ENCODE measurements at regions not wholly inside any gene's neighbourhood (a gene's known extent, or its start where the extent isn't known, plus 50 kb on each side); places are given as distances from the start of the nearest gene placed in this dataset.

GRCh38 chr9:86408121-86408520, 53.9 kb upstream of the TUT7 start:
- Histone ChIP-seq H3K27me3 (ENCODE audit: low read length) (no peaks in the 10 kb centered on the region), H3F3A (ENCODE audit: low read length, unreplicated experiment) (no peaks in the 10 kb centered on the region), H2AFZ (ENCODE audit: low read length) (no peak overlapping the region), H3K4me2 (ENCODE audit: low read length) (no peak overlapping the region), H3K9me2 (replicated peaks; ENCODE audit: low read length) (no peaks in the 10 kb centered on the region), H3K9me3 (ENCODE audit: low read length) (no peaks in the 10 kb centered on the region), H3K79me2 (ENCODE audit: low read length) (no peaks in the 10 kb centered on the region), H3K27ac (ENCODE audit: low read length) (no peak overlapping the region), H3K4me3 (ENCODE audit: low read length) (no peak overlapping the region), H3K4me1 (ENCODE audit: insufficient read depth, low read length) (peaks cover 20% of the 10 kb centered on the region), H3K9ac (ENCODE audit: low read length) (no peak overlapping the region), H3K36me3 (ENCODE audit: low read depth, low read length) (no peaks in the 10 kb centered on the region), H4K20me1 (ENCODE audit: low read length) (no peaks in the 10 kb centered on the region)
- ChIA-PET CTCF (no interaction called here), POLR2A (ENCODE audit: unreplicated experiment) (no interaction called here)
- DNase-seq (no peak), ATAC-seq (no peak)
- intact Hi-C loops (cut with micrococcal nuclease): loop anchor here (10.0 kb wide), 1 partner anchor 53 kb away; the partner anchor contains the start of gene TUT7
- TF ChIP-seq EZH2phosphoT487 (IDR thresholded peaks at IDR 0.05; ENCODE audit: borderline replicate concordance, low read length): no peak
- TF ChIP-seq, protein P1, sequence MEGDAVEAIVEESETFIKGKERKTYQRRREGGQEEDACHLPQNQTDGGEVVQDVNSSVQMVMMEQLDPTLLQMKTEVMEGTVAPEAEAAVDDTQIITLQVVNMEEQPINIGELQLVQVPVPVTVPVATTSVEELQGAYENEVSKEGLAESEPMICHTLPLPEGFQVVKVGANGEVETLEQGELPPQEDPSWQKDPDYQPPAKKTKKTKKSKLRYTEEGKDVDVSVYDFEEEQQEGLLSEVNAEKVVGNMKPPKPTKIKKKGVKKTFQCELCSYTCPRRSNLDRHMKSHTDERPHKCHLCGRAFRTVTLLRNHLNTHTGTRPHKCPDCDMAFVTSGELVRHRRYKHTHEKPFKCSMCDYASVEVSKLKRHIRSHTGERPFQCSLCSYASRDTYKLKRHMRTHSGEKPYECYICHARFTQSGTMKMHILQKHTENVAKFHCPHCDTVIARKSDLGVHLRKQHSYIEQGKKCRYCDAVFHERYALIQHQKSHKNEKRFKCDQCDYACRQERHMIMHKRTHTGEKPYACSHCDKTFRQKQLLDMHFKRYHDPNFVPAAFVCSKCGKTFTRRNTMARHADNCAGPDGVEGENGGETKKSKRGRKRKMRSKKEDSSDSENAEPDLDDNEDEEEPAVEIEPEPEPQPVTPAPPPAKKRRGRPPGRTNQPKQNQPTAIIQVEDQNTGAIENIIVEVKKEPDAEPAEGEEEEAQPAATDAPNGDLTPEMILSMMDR (conservative IDR thresholded peaks at IDR 0.05; ENCODE audit: low read depth, low read length): no peak
- no peak for TF ChIP-seq EZH2 (IDR thresholded peaks at IDR 0.05; ENCODE audit: low read length, unreplicated experiment)
- no TSS peak for BruUV-seq (replicated peaks)

DNA sequence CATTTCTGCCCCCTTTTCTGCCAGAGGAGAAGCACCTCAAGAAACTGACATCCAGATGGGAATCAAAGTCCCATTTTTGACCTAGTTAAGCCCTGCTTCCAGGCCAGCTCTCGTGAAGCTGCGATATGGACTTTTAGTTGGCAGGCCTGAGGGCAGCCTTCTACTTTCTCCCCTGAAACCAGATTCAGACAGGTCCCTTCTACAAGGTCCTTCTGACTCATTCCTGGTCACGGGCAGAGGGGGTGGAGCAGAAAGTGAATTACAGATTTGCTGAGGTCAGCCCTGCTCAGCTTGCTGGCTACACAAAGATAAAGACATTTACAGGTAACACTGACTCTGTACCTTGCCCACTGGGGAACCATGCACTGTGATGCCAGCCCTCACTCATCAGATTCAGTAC, 52.8 kb upstream of the TUT7 start:
- ATAC-seq (peak; percentile 33), DNase-seq (peak; percentile 51)
- ChIA-PET CTCF (no interaction called here), POLR2A (ENCODE audit: unreplicated experiment) (no interaction called here)
- no peak overlapping the region for H3K4me3 ChIP-seq (ENCODE audit: low read length)
- no peaks in the 10 kb centered on the region for H3K36me3 ChIP-seq (ENCODE audit: low read depth, low read length)
- H2AFZ ChIP-seq (ENCODE audit: low read length): 0 out of 2 replicates have a peak overlapping the region, but pooled peaks have one; percentile 12
- H3F3A ChIP-seq (ENCODE audit: low read length, unreplicated experiment): no peaks in the 10 kb centered on the region
- H3K9me2 ChIP-seq (replicated peaks; ENCODE audit: low read length): no peaks in the 10 kb centered on the region
- H3K9ac ChIP-seq (ENCODE audit: low read length): no peak overlapping the region
- no peaks in the 10 kb centered on the region for H4K20me1 ChIP-seq (ENCODE audit: low read length)
- H3K79me2 ChIP-seq (ENCODE audit: low read length): no peaks in the 10 kb centered on the region
- H3K4me1 ChIP-seq (ENCODE audit: insufficient read depth, low read length): peaks cover 20% of the 10 kb centered on the region
- H3K4me2 ChIP-seq (ENCODE audit: low read length): peak overlapping the region; percentile 5; the same call in 1 of the 2 replicates
- TF ChIP-seq EZH2 (IDR thresholded peaks at IDR 0.05; ENCODE audit: low read length, unreplicated experiment) (no peak), EZH2phosphoT487 (IDR thresholded peaks at IDR 0.05; ENCODE audit: borderline replicate concordance, low read length) (no peak)
- TF ChIP-seq, protein P1 (conservative IDR thresholded peaks at IDR 0.05; ENCODE audit: low read depth, low read length): no peak
- no peaks in the 10 kb centered on the region for H3K9me3 ChIP-seq (ENCODE audit: low read length)
- no TSS peak for BruUV-seq (replicated peaks)
- no peaks in the 10 kb centered on the region for H3K27me3 ChIP-seq (ENCODE audit: low read length)
- H3K27ac ChIP-seq (ENCODE audit: low read length): no peak overlapping the region
- intact Hi-C loops (cut with micrococcal nuclease): loop anchor here (10.0 kb wide), 1 partner anchor 52 kb away; the partner anchor contains the start of gene TUT7

- H3K4me3 ChIP-seq (ENCODE audit: low read length): no peak overlapping the region
- ChIA-PET POLR2A (ENCODE audit: unreplicated experiment) (no interaction called here), CTCF (no interaction called here)
- no peaks in the 10 kb centered on the region for H3F3A ChIP-seq (ENCODE audit: low read length, unreplicated experiment)
- H3K27me3 ChIP-seq (ENCODE audit: low read length): no peaks in the 10 kb centered on the region
- no peaks in the 10 kb centered on the region for H3K36me3 ChIP-seq (ENCODE audit: low read depth, low read length)
- BruUV-seq (replicated peaks): no TSS peak
- H3K4me2 ChIP-seq (ENCODE audit: low read length): peak overlapping the region; percentile 50
- H3K9me2 ChIP-seq (replicated peaks; ENCODE audit: low read length): no peaks in the 10 kb centered on the region
- TF ChIP-seq, protein P1 (conservative IDR thresholded peaks at IDR 0.05; ENCODE audit: low read depth, low read length): no peak
- TF ChIP-seq EZH2phosphoT487 (IDR thresholded peaks at IDR 0.05; ENCODE audit: borderline replicate concordance, low read length) (no peak), EZH2 (IDR thresholded peaks at IDR 0.05; ENCODE audit: low read length, unreplicated experiment) (no peak)
- H3K79me2 ChIP-seq (ENCODE audit: low read length): no peaks in the 10 kb centered on the region
- DNase-seq (peak; percentile 17), ATAC-seq (no peak)
- H3K9ac ChIP-seq (ENCODE audit: low read length): no peak overlapping the region
- no peaks in the 10 kb centered on the region for H4K20me1 ChIP-seq (ENCODE audit: low read length)
- peaks cover 20% of the 10 kb centered on the region for H3K4me1 ChIP-seq (ENCODE audit: insufficient read depth, low read length)
- H2AFZ ChIP-seq (ENCODE audit: low read length): no peak overlapping the region
- H3K9me3 ChIP-seq (ENCODE audit: low read length): no peaks in the 10 kb centered on the region
- intact Hi-C loops (cut with micrococcal nuclease): loop anchor here (10.0 kb wide), 1 partner anchor 52 kb away; the partner anchor contains the start of gene TUT7
- H3K27ac ChIP-seq (ENCODE audit: low read length): 0 out of 2 replicates have a peak overlapping the region, but pooled peaks have one; percentile 33
Measured at GRCh38 chr9:86406366-86406765, 52.2 kb upstream of the TUT7 start.

Data from PC-3 (cell line).